ENCODE measurements at regions not wholly inside any gene's neighbourhood (a gene's known extent, or its start where the extent isn't known, plus 50 kb on each side); places are given as distances from the start of the nearest gene placed in this dataset.

DNA sequence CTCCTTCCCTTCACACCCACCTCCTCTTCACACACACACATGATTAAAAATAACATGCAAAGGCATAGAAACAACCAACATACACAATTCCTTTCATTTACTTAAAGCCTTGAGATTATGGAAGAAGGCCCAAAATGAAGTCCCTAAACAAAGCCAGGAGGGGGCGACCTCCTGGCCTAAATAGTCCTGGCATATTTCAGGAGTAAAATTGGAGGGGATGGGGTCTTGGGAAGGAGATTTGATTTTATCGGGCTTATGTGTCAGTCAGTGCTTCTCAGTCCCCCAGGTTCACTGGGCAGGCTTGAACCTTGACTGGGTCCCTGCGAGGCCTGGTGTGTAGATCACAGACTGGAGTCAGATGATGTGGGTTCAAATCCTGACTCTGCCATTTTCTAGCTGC is 266.4 kb downstream of the SAMD5 start:
- Histone ChIP-seq H3K9me3 (ENCODE audit: control insufficient read depth in 2 of 2, low read length in 2 of 2) (no peaks in the 10 kb centered on the region), H3K4me1 (ENCODE audit: control insufficient read depth, insufficient read depth, low read length) (no peaks in the 10 kb centered on the region)

GRCh38 chr6:147776631-147777213 is 268.2 kb downstream of the SAMD5 start:
- Histone ChIP-seq H3K9ac (ENCODE audit: low read length in 2 of 2) (no peak overlapping the region), H3K4me3 (ENCODE audit: low read length in 2 of 2) (no peak overlapping the region), H3K9me3 (ENCODE audit: control insufficient read depth in 2 of 2, low read length in 2 of 2) (no peaks in the 10 kb centered on the region), H3K36me3 (ENCODE audit: control insufficient read depth in 2 of 2, insufficient read depth in 2 of 2, low read length in 2 of 2) (no peaks in the 10 kb centered on the region), H3K27me3 (ENCODE audit: control insufficient read depth in 1 of 2, insufficient read depth in 2 of 2, low read length in 2 of 2) (no peaks in the 10 kb centered on the region), H3K4me1 (ENCODE audit: control insufficient read depth, insufficient read depth, low read length) (no peaks in the 10 kb centered on the region), H3K27ac (ENCODE audit: low read length) (no peak overlapping the region)

More for the DNA sequence above, 266.4 kb downstream of the SAMD5 start:
- Histone ChIP-seq H3K27me3 (ENCODE audit: control insufficient read depth in 1 of 2, insufficient read depth in 2 of 2, low read length in 2 of 2) (no peaks in the 10 kb centered on the region), H3K4me3 (ENCODE audit: low read length in 2 of 2) (no peak overlapping the region), H3K27ac (ENCODE audit: low read length) (no peak overlapping the region), H3K9ac (ENCODE audit: low read length in 2 of 2) (no peak overlapping the region), H3K36me3 (ENCODE audit: control insufficient read depth in 2 of 2, insufficient read depth in 2 of 2, low read length in 2 of 2) (no peaks in the 10 kb centered on the region)

DNA sequence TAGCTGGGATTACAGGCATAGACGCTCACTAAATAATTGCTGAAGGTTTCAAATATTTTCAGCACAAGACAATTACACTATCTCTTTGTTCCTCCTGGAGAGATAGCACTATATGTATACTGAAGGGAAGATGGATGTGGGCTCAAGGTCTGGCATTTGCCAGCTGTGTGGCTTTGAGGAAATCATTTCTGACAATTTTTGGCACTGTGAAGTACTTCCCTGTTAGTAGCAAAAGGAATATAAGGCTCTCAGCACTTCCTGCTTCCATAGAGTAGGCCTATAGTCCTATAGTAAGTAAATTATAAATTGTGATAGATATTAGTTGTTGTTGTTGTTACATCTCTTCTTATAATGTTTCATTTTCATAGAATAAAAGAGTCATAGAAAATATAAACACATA is 271.1 kb downstream of the SAMD5 start:
- no peaks in the 10 kb centered on the region for H3K36me3 ChIP-seq (ENCODE audit: control insufficient read depth in 2 of 2, insufficient read depth in 2 of 2, low read length in 2 of 2)
- no peak overlapping the region for H3K4me3 ChIP-seq (ENCODE audit: low read length in 2 of 2)
- H3K27ac ChIP-seq (ENCODE audit: low read length) = no peak overlapping the region
- no peaks in the 10 kb centered on the region for H3K9me3 ChIP-seq (ENCODE audit: control insufficient read depth in 2 of 2, low read length in 2 of 2)
- H3K27me3 ChIP-seq (ENCODE audit: control insufficient read depth in 1 of 2, insufficient read depth in 2 of 2, low read length in 2 of 2) = no peaks in the 10 kb centered on the region
- no peaks in the 10 kb centered on the region for H3K4me1 ChIP-seq (ENCODE audit: control insufficient read depth, insufficient read depth, low read length)
- no peak overlapping the region for H3K9ac ChIP-seq (ENCODE audit: low read length in 2 of 2)

DNA sequence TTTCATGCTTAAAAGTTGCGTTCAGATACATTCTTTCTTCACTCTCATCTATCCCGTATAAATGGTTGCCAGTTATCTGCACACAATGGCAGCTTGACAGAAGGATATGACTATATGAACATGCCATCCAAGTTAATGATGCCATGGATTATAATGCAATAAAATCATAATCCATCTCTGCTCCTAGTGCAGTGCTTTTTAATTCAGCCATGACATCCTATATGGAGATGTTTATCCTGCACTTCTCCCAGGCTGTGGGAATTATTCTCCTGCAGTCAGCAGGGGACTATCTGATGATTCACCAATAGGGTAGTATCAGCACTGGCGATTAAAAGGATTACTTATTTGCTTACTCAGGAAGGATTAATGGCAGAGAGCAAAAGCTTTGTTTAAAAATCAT is 273.8 kb downstream of the SAMD5 start:
- Histone ChIP-seq H3K4me3 (ENCODE audit: low read length in 2 of 2) (no peak overlapping the region), H3K9me3 (ENCODE audit: control insufficient read depth in 2 of 2, low read length in 2 of 2) (no peaks in the 10 kb centered on the region), H3K36me3 (ENCODE audit: control insufficient read depth in 2 of 2, insufficient read depth in 2 of 2, low read length in 2 of 2) (no peaks in the 10 kb centered on the region), H3K9ac (ENCODE audit: low read length in 2 of 2) (no peak overlapping the region), H3K4me1 (ENCODE audit: control insufficient read depth, insufficient read depth, low read length) (no peaks in the 10 kb centered on the region), H3K27me3 (ENCODE audit: control insufficient read depth in 1 of 2, insufficient read depth in 2 of 2, low read length in 2 of 2) (no peaks in the 10 kb centered on the region), H3K27ac (ENCODE audit: low read length) (no peak overlapping the region)

DNA sequence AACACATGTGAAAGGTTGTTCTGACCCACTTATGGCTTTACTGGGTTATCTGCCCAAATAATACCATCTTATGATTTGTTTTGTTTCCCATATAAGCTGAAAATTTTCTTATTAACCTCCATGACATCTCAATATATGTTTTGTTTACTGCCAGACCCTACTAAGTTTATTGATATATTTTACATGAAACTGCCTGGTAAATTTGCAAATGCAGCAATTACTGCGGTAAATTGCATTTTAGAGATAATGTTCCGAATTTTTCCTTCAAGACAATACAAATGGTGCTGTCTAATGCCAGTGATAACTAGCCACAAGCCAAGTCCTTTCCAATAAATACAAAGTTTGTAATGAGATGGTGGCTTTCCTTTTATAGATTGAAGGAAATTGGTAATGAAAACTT is 275.9 kb downstream of the SAMD5 start:
- no peaks in the 10 kb centered on the region for H3K4me1 ChIP-seq (ENCODE audit: control insufficient read depth, insufficient read depth, low read length)
- no peak overlapping the region for H3K27ac ChIP-seq (ENCODE audit: low read length)
- H3K9ac ChIP-seq (ENCODE audit: low read length in 2 of 2) = no peak overlapping the region
- H3K9me3 ChIP-seq (ENCODE audit: control insufficient read depth in 2 of 2, low read length in 2 of 2) = no peaks in the 10 kb centered on the region
- H3K27me3 ChIP-seq (ENCODE audit: control insufficient read depth in 1 of 2, insufficient read depth in 2 of 2, low read length in 2 of 2) = no peaks in the 10 kb centered on the region
- H3K36me3 ChIP-seq (ENCODE audit: control insufficient read depth in 2 of 2, insufficient read depth in 2 of 2, low read length in 2 of 2) = no peaks in the 10 kb centered on the region
- H3K4me3 ChIP-seq (ENCODE audit: low read length in 2 of 2) = no peak overlapping the region

DNA sequence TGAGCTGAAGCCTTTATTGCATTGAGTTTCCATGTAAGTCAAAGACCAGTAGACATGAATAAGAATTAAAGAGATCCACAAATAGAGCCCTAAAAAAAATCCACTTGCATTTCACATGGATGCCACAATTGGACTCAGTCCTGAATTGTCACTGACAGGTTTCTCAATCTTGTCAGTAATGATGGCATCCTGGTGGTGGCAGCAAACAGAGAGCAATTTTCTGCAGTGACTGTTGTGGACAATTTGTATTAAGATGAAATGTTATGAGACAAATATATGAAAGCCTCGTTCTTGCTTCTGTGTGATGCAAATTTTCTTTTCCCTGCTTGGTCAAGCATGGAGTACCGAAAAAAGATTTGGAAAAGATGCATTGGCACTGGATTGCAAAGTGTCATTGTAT is 278.9 kb downstream of the SAMD5 start:
- Histone ChIP-seq H3K36me3 (ENCODE audit: control insufficient read depth in 2 of 2, insufficient read depth in 2 of 2, low read length in 2 of 2) (no peaks in the 10 kb centered on the region), H3K9me3 (ENCODE audit: control insufficient read depth in 2 of 2, low read length in 2 of 2) (no peaks in the 10 kb centered on the region), H3K27ac (ENCODE audit: low read length) (no peak overlapping the region), H3K4me3 (ENCODE audit: low read length in 2 of 2) (no peak overlapping the region), H3K4me1 (ENCODE audit: control insufficient read depth, insufficient read depth, low read length) (no peaks in the 10 kb centered on the region), H3K9ac (ENCODE audit: low read length in 2 of 2) (no peak overlapping the region), H3K27me3 (ENCODE audit: control insufficient read depth in 1 of 2, insufficient read depth in 2 of 2, low read length in 2 of 2) (no peaks in the 10 kb centered on the region)

DNA sequence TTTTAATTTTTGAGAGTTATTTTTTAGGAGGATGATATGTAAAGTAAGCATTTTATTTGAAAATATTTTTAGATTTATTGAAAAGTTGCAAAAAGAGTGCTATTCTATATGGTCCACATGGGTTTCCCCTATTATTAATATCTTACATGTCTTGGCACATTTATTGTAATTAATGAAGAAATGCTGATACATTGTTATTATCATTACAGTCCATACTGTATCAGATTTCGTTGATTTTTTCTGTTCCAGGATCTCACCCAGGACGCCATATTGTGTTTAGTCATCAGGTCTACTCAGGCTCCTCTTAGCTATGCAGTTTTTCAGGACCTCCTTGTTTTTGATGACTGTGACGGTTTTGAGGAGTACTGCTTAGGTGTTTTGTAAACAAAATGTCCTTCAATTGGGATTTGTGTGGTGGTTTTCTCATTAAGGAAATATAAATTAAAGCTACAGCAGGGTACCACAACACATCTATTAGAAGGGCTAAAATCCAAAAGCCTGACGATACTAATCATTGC is 281.0 kb downstream of the SAMD5 start:
- no peaks in the 10 kb centered on the region for H3K9me3 ChIP-seq (ENCODE audit: control insufficient read depth in 2 of 2, low read length in 2 of 2)
- H3K9ac ChIP-seq (ENCODE audit: low read length in 2 of 2) = no peak overlapping the region
- no peaks in the 10 kb centered on the region for H3K36me3 ChIP-seq (ENCODE audit: control insufficient read depth in 2 of 2, insufficient read depth in 2 of 2, low read length in 2 of 2)
- H3K27me3 ChIP-seq (ENCODE audit: control insufficient read depth in 1 of 2, insufficient read depth in 2 of 2, low read length in 2 of 2) = no peaks in the 10 kb centered on the region
- no peak overlapping the region for H3K4me3 ChIP-seq (ENCODE audit: low read length in 2 of 2)
- no peaks in the 10 kb centered on the region for H3K4me1 ChIP-seq (ENCODE audit: control insufficient read depth, insufficient read depth, low read length)
- H3K27ac ChIP-seq (ENCODE audit: low read length) = no peak overlapping the region

DNA sequence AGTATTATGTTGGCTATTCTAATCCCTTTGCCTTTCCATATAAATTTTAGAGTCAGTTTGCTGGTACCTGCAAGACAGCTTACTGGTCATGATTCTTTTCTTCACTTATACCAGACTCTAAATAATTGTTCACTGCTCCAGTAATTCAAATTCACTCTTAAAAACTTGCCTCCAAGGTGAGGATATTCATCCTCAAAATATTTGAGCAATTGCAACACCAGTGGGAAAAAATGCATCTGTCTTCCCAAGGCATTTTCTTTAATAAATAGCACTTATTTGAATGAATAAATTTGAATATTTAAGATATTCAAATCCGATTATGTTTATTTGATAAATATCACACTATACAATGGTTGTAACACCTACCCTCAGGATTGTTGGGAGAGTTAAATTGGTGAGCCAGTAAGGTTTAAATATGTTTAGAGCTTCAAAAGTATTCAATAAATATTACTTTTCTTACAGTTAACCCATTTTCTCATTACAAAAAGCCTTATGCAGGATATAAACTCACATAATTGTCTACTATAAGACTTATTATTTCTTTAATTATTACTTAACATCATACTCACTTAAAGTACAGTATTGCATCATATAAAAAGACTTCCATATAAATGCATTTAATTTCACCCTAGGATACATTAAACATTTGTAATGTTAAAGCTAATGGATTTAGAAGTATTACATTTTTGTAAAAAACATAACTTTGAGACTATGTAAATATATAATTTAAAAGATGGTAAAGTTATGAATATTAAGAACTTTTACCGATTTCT is 285.6 kb downstream of the SAMD5 start:
- Histone ChIP-seq H3K9ac (ENCODE audit: low read length in 2 of 2) (no peak overlapping the region), H3K4me3 (ENCODE audit: low read length in 2 of 2) (no peak overlapping the region), H3K27ac (ENCODE audit: low read length) (no peak overlapping the region), H3K27me3 (ENCODE audit: control insufficient read depth in 1 of 2, insufficient read depth in 2 of 2, low read length in 2 of 2) (no peaks in the 10 kb centered on the region), H3K9me3 (ENCODE audit: control insufficient read depth in 2 of 2, low read length in 2 of 2) (no peaks in the 10 kb centered on the region), H3K36me3 (ENCODE audit: control insufficient read depth in 2 of 2, insufficient read depth in 2 of 2, low read length in 2 of 2) (no peaks in the 10 kb centered on the region), H3K4me1 (ENCODE audit: control insufficient read depth, insufficient read depth, low read length) (no peaks in the 10 kb centered on the region)

DNA sequence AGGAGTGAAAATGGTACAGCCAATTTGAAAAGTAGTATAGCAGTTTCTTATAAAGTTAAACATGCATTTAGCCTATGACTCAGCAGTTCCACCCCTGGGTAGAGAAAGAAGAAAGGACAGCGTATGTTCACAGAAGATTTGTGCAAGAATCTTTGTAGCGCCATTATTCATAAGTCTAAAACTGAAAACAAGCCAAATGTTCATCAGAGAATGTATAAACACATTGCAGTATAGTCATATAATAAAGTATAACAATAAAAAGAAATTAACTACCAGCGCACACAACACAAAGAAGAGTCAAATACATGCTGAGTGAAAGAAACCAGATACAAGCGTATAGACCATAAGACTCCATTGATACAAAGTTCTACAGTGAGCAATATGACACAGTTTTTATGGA is 294.0 kb downstream of the SAMD5 start:
- Histone ChIP-seq H3K27me3 (ENCODE audit: control insufficient read depth in 1 of 2, insufficient read depth in 2 of 2, low read length in 2 of 2) (no peaks in the 10 kb centered on the region), H3K4me1 (ENCODE audit: control insufficient read depth, insufficient read depth, low read length) (no peaks in the 10 kb centered on the region), H3K9me3 (ENCODE audit: control insufficient read depth in 2 of 2, low read length in 2 of 2) (peaks cover 2 to 10% of the 10 kb centered on the region in 2 donors), H3K27ac (ENCODE audit: low read length) (no peak overlapping the region), H3K9ac (ENCODE audit: low read length in 2 of 2) (no peak overlapping the region), H3K4me3 (ENCODE audit: low read length in 2 of 2) (no peak overlapping the region), H3K36me3 (ENCODE audit: control insufficient read depth in 2 of 2, insufficient read depth in 2 of 2, low read length in 2 of 2) (no peaks in the 10 kb centered on the region)

- Histone ChIP-seq H3K27me3 (ENCODE audit: control insufficient read depth in 1 of 2, insufficient read depth in 2 of 2, low read length in 2 of 2) (no peaks in the 10 kb centered on the region), H3K36me3 (ENCODE audit: control insufficient read depth in 2 of 2, insufficient read depth in 2 of 2, low read length in 2 of 2) (no peaks in the 10 kb centered on the region), H3K9ac (ENCODE audit: low read length in 2 of 2) (no peak overlapping the region), H3K4me1 (ENCODE audit: control insufficient read depth, insufficient read depth, low read length) (no peaks in the 10 kb centered on the region), H3K9me3 (ENCODE audit: control insufficient read depth in 2 of 2, low read length in 2 of 2) (peaks cover 2 to 10% of the 10 kb centered on the region in 2 donors), H3K27ac (ENCODE audit: low read length) (no peak overlapping the region), H3K4me3 (ENCODE audit: low read length in 2 of 2) (no peak overlapping the region)
Observed at GRCh38 chr6:147805155-147805554, 296.7 kb downstream of the SAMD5 start.

- Histone ChIP-seq H3K4me3 (ENCODE audit: low read length in 2 of 2) (no peak overlapping the region), H3K27ac (ENCODE audit: low read length) (no peak overlapping the region), H3K4me1 (ENCODE audit: control insufficient read depth, insufficient read depth, low read length) (no peaks in the 10 kb centered on the region), H3K9ac (ENCODE audit: low read length in 2 of 2) (no peak overlapping the region), H3K9me3 (ENCODE audit: control insufficient read depth in 2 of 2, low read length in 2 of 2) (peaks cover 2 to 10% of the 10 kb centered on the region in 2 donors), H3K36me3 (ENCODE audit: control insufficient read depth in 2 of 2, insufficient read depth in 2 of 2, low read length in 2 of 2) (no peaks in the 10 kb centered on the region), H3K27me3 (ENCODE audit: control insufficient read depth in 1 of 2, insufficient read depth in 2 of 2, low read length in 2 of 2) (no peaks in the 10 kb centered on the region)
Observed at GRCh38 chr6:147806697-147807096, 298.2 kb downstream of the SAMD5 start.

All from stomach smooth muscle (tissue), 2 donors.